HG02588 (cell line): ENCODE measurements at regions not wholly inside any gene's neighbourhood (a gene's known extent, or its start where the extent isn't known, plus 50 kb on each side); places are given as distances from the start of the nearest gene placed in this dataset.

Experiments
- ATAC-seq: cut with Tn5 transposase; IDR thresholded peaks from one replicate; pipeline ENCODE4 v1.9.1; 2021; ENCODE audit warnings: mild to moderate bottlenecking, moderate library complexity; ENCODE audit not compliant: unreplicated experiment

DNA sequence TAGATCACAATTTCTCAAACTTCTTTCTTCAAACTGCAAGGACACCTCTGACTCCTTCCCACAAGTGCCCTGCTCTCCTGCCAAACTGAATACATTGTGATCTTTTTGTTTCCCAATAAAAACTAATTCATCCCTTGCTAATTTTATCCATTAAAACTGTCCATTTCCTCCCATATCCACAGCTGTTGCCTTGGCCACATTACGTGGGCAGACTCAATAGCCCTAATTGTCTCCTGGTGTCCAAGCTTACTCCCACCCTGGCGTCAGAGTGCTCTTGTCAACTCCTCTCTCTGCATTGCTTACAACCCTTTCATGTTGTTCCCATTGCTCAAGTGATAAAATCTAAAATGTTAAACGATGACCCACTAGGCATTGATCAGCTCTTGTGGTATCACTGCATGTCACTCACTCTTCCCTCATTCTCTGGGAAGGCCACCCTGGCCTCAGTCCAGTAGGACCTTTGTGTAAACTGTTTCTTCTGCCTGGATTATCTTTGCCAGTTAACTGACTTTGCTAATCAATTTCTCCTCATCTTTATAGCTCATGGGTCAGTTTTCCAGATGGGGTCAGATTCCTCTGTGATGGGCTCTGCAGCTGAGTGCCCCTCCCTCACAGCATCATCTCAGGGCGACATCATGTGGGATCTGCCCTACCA lies 525.0 kb downstream of the SLC4A3 start:
- no peak for ATAC-seq

DNA sequence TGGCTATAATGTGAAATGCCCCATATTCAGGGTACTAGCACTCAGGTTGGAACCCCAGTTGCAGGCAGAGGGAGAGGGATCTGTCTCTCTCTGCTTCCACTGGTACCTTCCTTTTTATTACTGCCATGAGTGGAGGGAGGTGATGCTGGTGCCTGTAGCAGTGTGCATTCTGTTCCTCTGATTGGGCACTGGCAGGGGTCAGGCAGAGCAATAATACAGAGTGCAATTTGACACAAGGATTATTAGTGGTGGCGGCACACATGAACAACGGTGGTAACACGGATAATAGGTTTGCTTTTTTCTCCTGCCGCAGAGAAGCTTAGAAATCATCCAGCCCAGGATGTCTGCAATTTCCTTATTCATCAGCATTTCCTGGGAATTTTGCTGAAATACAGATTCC lies 525.7 kb downstream of the SLC4A3 start:
- ATAC-seq = no peak

DNA sequence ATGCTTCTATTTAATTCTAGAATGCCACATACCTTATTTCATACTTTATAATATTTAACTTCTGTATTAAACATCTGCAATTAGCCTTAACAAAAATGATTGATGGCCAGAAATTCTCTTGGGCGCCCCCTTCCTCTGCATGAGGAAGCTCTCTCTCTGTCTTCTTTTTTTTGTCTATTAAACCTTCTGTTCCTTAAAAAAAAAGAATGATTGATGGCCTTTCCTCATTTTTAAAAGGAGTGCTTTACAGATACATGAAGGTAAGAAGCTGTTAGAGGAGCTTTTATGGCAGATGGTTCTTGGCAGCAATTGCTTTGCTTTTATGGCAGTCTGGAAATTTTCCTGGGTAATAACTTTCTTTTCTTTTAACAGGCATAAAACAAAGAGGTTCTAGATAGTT lies 526.9 kb downstream of the SLC4A3 start:
- no peak for ATAC-seq

DNA sequence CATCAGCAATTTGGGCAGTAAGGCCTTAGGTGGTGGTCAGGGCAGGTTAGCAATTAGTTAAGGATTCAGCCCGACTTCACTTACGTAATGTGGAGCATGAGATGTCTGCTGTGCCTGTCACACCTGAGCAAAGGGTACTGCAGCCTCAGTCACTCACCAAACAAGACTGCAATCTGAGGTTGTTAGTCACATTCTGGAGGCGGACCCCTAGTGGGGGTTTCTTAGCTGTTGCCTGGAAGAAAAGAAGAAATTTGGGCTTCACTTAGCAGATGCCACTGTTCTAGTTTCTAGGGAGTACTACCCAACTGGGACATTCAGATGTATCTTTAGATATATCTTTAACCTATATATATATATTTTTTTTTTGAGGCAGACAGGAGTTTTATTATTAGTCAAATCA lies 529.9 kb downstream of the SLC4A3 start:
- no peak for ATAC-seq

DNA sequence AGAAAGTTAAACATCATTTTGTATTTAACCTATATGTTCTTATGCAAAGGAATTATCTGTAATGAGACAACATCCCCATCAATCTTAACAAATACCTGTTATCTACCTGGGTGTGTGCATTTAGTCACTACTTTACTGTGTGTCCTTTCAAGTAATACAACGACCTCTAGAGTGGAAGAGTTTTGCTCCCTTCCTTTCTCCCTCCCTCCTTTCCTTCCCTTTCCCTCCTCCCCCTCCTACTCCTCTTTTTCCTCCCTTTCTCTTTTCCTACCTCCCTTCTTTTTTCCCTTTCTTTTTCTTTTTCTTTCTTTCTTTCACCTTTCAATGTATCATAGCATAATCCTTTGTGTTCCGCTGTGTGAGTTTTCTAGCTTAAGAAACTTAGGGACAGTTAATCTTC lies 532.3 kb downstream of the SLC4A3 start:
- no peak for ATAC-seq

DNA sequence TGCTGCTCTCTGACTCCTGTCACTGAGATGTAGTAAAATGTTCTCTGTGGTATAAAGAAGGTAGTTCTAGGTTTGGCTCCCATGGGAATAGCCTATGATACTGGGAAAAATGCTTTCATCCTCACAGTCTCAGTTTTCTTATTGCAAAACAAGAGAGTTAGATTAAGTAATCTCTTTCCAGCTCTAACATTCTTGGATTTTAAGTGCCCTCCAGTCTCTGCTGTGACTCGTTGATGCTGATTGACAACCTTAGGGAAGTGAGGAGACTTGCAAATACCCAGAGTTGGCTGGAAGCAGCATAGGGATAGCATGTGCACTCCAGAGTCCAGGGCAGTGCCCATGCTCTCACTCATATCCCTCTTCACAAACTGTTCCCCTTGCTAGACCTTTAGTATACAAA lies 534.9 kb downstream of the SLC4A3 start:
- no peak for ATAC-seq

DNA sequence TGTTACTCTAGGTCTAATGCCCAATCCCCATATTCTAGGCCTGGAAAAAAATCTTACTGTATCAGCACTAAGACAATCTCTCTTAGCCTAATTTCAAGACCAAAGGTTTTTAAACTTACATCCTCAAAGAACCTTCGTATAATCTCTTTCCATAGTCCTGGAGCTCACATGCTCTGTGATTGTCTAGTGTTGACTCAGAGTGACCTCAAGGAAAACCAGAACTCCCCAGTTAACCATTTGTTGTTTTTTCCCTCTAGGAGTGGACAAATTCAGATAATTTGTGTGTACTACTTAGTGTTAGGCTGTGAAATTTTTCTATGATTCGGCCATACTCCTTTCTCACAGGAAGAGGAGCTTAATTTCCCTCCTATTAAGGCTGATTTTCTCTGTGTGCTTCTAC lies 536.1 kb downstream of the SLC4A3 start:
- no peak for ATAC-seq

DNA sequence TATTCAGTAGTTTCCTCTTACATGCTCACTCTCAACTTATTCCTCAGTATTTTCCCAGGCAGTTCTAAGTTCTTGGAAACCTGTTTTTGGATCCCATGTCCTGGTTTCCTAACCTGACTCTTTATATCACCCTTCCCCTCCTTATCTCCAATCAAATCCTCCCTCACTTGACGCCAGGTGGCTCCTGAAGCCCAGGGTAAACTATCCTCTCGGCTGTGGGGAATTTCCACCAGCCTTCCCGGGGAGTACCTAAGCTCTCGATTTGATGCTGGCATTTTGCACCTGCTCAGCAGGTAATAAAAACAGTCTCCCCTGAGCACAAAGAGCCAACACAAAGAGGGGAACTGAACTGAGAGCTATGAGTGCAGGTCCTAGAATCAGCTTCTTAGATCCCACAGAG lies 538.0 kb downstream of the SLC4A3 start:
- ATAC-seq = no peak

DNA sequence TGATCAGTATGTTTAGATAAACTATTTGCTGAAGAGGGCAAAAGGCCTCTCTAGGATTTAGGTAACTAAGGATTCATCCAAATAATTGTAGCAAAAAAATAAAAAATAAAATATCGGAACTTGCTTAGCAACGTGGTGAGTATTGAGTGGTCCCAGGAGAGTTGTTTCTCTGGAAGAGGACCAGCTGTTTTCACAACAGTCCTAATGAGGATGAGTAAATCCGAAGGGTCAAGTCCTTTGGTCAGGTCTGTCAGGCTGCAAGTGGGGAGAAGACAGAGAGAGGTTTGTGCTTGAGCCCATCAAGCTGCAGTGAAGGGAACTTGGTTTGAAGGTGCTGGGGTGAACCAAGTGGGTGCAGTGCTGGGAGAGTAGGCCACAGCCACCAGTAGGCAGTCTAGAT lies 539.2 kb downstream of the SLC4A3 start:
- ATAC-seq = no peak

DNA sequence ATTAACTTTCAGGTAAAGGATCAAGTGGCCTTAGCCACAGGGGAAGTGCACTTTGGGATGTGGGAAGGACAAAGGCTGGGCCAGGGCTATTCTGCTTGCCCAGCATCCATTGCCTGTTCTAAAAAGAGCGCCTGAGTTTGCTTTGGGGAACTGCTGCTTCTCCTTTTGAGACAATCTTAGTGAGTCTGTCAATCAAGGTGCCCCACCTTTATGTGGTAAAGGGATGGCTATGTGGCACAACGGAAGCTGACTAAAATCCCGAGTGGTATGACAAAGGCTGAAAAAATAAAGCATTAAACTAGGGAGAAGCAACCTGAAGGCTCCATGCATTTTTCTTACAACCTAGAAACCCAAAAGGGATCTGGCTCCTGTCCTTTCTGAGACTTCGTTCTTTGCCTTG lies 540.5 kb downstream of the SLC4A3 start:
- ATAC-seq = no peak

DNA sequence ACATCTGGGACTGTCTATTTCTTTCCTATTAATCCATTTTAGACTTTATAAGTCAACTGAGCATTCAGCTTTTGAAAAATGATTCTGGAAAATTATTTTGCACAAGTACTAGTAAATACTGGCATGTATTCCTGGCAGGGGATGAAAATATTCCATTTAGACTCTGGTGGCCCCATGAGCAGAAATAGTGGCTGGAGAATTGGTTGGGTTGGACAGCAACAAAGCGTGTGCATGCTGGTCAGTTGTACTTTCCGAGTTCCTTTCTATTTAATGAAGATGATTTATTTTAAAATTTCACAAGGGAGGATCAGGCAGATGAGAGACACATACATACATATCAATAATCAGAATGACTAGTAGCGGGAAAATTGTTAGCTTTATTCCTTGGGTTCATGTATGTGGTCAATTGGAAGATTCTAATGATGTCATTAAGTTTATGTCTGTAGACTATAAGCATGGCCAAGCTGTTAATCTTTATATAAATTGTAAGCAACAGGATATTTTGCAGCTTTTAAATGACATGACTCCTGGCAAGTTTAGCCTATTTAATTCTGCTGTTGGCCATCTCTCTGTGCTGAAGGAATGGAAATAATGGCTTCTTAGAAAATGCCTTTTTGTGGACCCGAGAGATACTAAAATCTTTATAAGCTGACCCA lies 541.6 kb downstream of the SLC4A3 start:
- no peak for ATAC-seq

DNA sequence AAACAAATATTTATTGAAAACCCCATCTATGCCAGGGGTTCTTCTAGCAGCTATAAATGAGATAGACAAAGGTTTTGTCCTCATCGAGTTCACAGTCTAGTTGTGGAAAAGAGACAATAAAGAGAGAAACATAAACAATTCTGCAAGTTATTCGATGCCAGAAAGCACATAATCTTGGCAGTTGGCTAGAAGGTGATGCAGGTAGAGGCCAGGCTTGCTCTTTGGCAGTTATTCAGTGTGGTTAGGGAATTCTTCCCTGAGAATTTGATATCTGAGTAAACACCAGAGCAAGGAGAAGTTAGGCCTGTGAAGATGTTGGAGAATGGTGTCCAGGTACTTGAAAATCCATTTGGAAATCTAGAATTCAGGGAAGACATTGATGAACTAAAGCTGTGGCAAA lies 547.4 kb downstream of the SLC4A3 start:
- ATAC-seq = no peak

DNA sequence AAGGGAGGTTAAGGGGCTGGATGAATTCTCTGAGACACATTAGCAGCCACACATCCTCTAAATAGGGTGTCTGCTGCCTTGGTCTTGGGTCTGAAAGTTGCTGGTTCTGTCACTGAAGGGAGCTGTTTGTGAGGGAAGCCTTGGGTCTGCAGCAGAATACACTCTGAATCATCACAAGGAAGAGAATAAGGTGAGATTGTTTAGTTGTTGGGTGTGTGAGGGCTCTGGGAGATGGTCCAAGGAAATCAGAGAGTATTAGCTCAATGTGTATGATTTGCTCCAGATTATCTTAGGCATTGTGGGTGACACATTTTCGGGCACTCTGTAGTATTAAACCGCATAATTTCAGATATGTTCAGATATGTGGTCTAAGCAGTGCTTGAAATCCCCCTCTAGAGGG lies 548.5 kb downstream of the SLC4A3 start:
- no peak for ATAC-seq

DNA sequence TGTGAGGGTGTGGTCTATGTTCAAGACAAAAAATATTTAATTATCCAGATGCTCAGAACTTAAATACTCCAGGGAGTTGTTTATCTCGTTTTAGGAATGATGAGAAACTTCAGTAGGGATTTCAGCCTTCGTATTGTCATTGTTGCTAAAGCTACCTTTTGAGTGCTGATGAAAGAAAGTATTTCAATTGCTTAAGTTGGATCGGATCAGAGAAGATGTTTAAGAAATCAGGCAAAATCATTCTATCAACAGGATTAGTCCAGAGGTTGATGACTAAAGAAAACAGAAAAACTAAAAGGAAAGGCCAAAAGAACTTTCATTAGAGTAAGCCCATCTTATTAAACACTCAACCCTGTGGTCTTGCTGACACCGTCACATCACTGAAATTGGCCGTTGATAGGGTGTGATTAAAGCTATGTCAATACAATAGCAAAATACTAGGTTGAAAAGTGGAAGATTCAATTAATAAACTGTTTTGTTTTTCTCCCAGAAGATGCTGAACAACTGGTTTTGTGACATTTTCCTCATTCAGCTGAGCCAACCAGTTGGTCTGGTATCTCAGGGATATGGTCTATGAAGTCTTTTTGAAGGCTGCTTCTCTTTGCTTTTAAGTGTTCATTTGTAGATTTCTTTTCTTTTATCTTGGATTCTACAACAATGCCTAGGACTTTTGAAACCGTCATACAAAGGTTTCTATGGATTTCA lies 551.7 kb downstream of the SLC4A3 start:
- no peak for ATAC-seq

DNA sequence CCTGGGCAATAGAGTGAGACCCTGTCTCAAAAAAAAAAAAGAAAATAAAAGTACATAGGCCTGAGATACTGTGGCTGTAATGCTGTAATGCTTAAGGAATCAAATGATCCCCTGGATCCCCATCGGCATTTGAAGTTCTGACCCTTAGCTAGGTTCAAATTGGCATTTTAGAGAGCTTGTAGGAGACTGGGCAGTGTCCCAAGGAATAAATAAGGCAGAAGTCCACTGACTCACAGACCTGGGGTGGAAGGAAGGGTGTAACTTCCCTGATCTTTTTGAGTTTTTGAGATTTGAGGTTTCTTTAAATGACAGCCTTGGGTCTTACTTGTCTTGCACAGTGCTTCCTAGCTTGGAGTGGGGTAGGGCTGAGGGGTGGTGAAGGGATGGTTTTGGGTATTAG lies 553.7 kb downstream of the SLC4A3 start:
- ATAC-seq = no peak

DNA sequence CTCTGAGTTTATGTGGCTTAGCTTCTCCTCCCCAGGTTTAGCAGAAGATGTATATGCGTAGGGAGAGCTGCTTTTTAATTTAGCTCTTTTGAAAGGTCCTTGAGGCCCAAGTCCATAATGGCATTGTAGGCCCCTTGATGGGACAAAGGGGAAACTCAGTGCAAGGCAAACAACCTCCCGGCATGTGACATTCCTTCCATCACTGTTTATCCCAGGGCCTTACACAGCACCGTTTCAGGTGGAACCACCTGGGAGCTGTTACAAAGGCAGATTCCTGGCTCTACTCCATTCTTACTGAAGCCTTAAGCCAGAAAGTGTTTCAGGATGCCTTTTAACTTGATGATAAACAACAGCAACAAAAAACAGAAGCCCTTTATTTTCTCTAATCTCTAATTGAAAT lies 555.4 kb downstream of the SLC4A3 start:
- no peak for ATAC-seq

DNA sequence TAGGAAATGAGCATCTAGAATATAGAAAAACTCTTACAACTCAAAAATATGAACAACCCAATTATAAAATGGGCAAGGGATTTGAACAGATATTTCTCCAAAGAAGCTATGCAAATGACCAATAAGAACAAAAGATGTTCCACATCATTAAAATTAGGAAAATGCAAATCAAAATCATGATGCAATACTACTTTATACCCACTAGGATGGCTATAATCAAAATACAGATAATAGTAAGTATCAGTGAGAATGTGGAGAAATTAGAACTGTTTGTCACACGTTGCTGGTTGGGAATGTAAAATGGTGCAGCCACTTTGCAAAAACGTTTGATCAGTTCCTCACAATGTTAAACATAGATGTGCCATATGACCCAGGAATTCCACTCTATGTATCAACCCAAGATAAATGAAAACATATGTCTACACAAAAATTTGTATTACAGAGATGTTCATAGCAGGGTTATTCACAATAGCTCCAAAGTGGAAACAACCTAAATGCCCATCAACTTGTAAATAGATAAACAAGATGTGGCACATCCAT lies 558.4 kb downstream of the SLC4A3 start:
- ATAC-seq = no peak

DNA sequence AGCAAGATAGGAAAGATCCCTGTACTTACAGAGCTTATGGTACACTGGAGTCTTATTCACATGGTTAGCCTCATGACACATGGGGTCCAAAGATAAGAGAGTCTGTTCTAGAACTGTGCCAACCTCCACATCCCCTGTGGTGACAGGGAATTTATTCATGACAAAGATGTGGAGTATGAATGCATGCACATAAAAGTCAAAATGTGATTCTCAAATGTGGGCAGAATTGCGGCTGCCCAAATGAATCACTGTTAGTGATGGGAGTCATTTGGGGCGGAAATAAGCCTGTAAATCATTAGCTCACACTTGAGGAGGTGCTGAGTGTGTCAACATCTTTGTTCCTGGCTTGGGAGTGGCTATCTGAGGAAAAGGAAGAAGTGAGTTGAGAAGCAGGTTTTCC lies 560.6 kb downstream of the SLC4A3 start:
- ATAC-seq = no peak

DNA sequence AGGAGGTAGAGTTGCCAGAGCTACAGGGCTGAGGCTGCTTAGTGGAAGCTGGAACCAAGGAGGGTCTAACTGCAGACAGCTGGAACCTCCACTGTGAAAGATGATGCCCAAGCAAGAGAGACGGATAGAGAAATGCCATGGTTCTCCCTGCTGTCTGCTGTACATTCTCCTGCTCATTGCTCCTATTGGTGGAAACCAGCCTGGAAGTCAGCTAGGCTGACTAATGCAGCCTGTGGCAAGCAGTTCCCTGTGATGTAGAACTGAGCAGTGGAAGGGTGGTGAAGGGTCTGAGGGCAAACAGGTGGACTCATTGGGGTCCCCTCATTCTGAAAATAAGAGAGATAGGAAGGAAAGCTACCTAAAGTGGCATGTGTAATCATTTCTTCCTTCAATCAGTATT lies 563.6 kb downstream of the SLC4A3 start:
- ATAC-seq = no peak

DNA sequence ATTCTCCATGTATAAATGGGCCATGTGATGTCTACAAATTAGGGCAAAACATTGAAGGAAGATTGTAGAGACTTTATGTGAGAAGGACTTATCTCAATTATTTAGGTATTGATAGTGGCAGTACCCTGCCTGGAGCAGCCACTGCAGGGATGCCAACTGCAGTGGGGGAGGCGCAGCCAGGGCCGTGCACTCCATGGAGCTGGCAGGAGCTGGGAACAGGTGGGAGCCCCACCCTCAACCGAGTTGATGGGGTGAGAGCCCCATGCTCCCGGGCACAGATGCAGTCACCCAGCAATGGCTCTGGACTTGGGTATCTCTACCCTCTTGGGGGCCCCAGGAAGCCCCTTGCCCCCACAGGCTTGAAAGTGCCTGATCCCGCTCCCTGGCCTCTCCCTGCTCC lies 564.3 kb downstream of the SLC4A3 start:
- ATAC-seq = no peak

DNA sequence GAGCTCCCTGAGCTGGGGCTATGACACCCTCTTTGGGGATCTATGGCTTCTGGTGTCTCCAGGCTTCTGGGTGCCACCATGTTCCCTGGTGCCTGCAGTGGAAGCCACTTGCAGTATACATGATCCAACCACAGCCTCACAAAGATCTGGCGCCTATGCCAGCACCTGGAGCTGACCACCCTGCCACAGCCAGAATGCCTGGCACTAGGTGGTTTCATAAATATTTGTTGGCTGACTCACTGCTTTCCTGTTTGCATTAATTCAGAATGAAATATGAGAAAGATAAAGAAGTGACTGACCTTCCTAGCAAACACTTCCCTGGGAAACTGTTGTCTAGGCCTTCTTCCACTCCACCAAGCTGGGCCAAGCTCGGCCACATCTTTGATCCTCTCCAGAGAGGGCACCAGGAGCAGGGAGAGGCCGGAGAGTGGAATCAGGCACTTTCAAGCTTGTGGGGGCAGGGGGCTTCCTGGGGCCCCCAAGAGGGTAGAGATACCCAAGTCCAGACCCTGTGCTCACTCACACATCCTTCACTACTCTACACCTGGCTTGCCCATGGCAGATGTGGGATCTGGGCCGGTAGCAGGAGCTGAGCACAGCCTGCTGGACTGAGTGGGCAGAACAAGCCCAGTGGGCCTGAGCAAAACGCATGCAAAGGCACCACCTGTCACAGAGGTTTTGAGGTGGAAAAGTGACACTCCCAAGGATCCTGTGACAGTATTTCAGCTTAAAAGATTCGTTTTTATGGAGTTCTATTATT lies 565.7 kb downstream of the SLC4A3 start:
- no peak for ATAC-seq
